H1 (cell line): ENCODE measurements at regions not wholly inside any gene's neighbourhood (a gene's known extent, or its start where the extent isn't known, plus 50 kb on each side); places are given as distances from the start of the nearest gene placed in this dataset.
A peak's percentile ranks its signal among the peaks of the same experiment; 100 is the strongest.

ENCODE experiments used
- CTCF ChIA-PET: fragments of 300-600 bp; sonication (Branson Sonifier 250); formaldehyde crosslinking; loops from one replicate; lab custom pipeline; 2021; ENCODE audit not compliant: partially characterized antibody; lab: Charles Lee
- POLR2A ChIA-PET: fragments of 300-600 bp; sonication (Branson Sonifier 250); formaldehyde crosslinking; loops from one replicate; lab custom pipeline; 2021; ENCODE audit warnings: inconsistent platforms; ENCODE audit not compliant: partially characterized antibody; lab: Charles Lee
- DNase-seq, 2 experiments: peaks; one replicate each; pipeline versions ENCODE4 v3.0.0 to v3.0.0-alpha.2; 2010 to 2022; ENCODE audit warnings: low spot score in 2 of 2, low read depth in 1 of 2, mixed read lengths in 1 of 2
- FAIRE-seq: peaks from 2 replicates; lab custom pipeline; 2011; peaks lifted over from hg19 to GRCh38; lab: Jason Lieb, UNC
- H2AFZ ChIP-seq: 2 replicates; pipeline ENCODE4 v1.8.1; 2012; ENCODE audit warnings: low read length, inconsistent platforms
- H2AK5ac ChIP-seq: 2 replicates; pipeline ENCODE4 v1.6.1; 2013; ENCODE audit warnings: low read depth, low read length
- H2BK120ac ChIP-seq: replicated peaks from 2 replicates; pipeline ENCODE3; 2013; ENCODE audit warnings: low read depth, low read length, inconsistent platforms
- H2BK12ac ChIP-seq: 2 replicates; pipeline ENCODE4 v1.6.1; 2013; ENCODE audit warnings: low read depth, low read length
- H2BK15ac ChIP-seq: 2 replicates; pipeline ENCODE4 v1.6.1; 2013; ENCODE audit warnings: low read length
- H2BK20ac ChIP-seq: 2 replicates; pipeline ENCODE4 v1.6.1; 2013; ENCODE audit warnings: low read length
- H2BK5ac ChIP-seq: 2 replicates; pipeline ENCODE4 v1.6.1; 2013; ENCODE audit warnings: low read depth, low read length
- H3K14ac ChIP-seq: 2 replicates; pipeline ENCODE4 v1.6.1; 2013; ENCODE audit warnings: inconsistent platforms; ENCODE audit not compliant: insufficient read length
- H3K18ac ChIP-seq: 2 replicates; pipeline ENCODE4 v1.6.1; 2013; ENCODE audit warnings: low read length; ENCODE audit errors: extremely low read depth
- H3K23ac ChIP-seq: 2 replicates; pipeline ENCODE4 v1.6.1; 2013; ENCODE audit warnings: inconsistent platforms; ENCODE audit not compliant: insufficient read length
- H3K23me2 ChIP-seq: 2 replicates; pipeline ENCODE4 v1.6.1; 2013; ENCODE audit warnings: low read depth, low read length
- H3K27ac ChIP-seq: 2 replicates; pipeline ENCODE4 v1.6.1; 2011; ENCODE audit warnings: low read depth, low read length, inconsistent platforms
- H3K27me3 ChIP-seq, 4 experiments: replicated peaks in 1 of 4; 1 replicate in 1 of 4; 2 replicates in 3 of 4; pipeline versions ENCODE4 v1.6.1 to v1.8.1; 2011 to 2013; ENCODE audit warnings: low read length in 3 of 4, mild to moderate bottlenecking in 3 of 4, inconsistent platforms in 2 of 4, mixed read lengths in 2 of 4, moderate library complexity in 1 of 4; ENCODE audit not compliant: control insufficient read depth in 3 of 4, insufficient read depth in 3 of 4; ENCODE audit errors: extremely low read depth in 1 of 4
- H3K36me3 ChIP-seq, 4 experiments: 2 replicates each; pipeline versions ENCODE4 v1.6.1 to v1.8.1; 2011 to 2013; ENCODE audit warnings: mild to moderate bottlenecking in 4 of 4, low read length in 3 of 4, moderate library complexity in 2 of 4, control low read depth in 1 of 4, inconsistent platforms in 1 of 4; ENCODE audit not compliant: insufficient read depth in 4 of 4, control insufficient read depth in 2 of 4
- H3K4ac ChIP-seq: replicated peaks from 2 replicates; pipeline ENCODE3; 2013; ENCODE audit warnings: low read length, low read depth, mixed read lengths, inconsistent platforms; ENCODE audit not compliant: insufficient read length
- H3K4me1 ChIP-seq, 4 experiments: replicated peaks in 1 of 4; 1 replicate in 1 of 4; 2 replicates in 3 of 4; pipeline versions ENCODE4 v1.6.1 to v1.8.1; 2011 to 2013; ENCODE audit warnings: low read length in 3 of 4, inconsistent platforms in 2 of 4, mixed read lengths in 1 of 4; ENCODE audit not compliant: insufficient read depth in 4 of 4, control insufficient read depth in 3 of 4
- H3K4me2 ChIP-seq, 2 experiments: 2 replicates each; pipeline versions ENCODE4 v1.6.1 to v1.8.1; 2011 to 2013; ENCODE audit warnings: low read depth in 2 of 2, low read length in 2 of 2, control low read depth in 1 of 2, inconsistent platforms in 1 of 2, mild to moderate bottlenecking in 1 of 2; ENCODE audit not compliant: insufficient read depth in 1 of 2
- H3K4me3 ChIP-seq, 4 experiments: fragments of 200-600, 300-600 bp in 1 of 4; sonication (generic), shearing (Covaris generic), sonication (Bioruptor Twin) in 1 of 4; 2 replicates each; pipeline versions ENCODE4 v1.5.1 to v1.8.1; 2011 to 2016; ENCODE audit warnings: low read length in 4 of 4, low read depth in 3 of 4, control low read depth in 2 of 4, inconsistent platforms in 2 of 4, mild to moderate bottlenecking in 2 of 4, mixed read lengths in 1 of 4, moderate library complexity in 1 of 4; ENCODE audit not compliant: insufficient read depth in 2 of 4; ENCODE audit errors: extremely low read depth in 1 of 4
- H3K56ac ChIP-seq: replicated peaks from 2 replicates; pipeline ENCODE3; 2013; ENCODE audit warnings: low read depth, mild to moderate bottlenecking, mixed read lengths, low read length, inconsistent platforms; ENCODE audit not compliant: insufficient read length
- H3K79me1 ChIP-seq: 2 replicates; pipeline ENCODE4 v1.6.1; 2013; ENCODE audit warnings: low read depth, low read length, control low read depth
- H3K79me2 ChIP-seq, 2 experiments: 2 replicates each; pipeline versions ENCODE4 v1.6.1 to v1.8.1; 2012 to 2013; ENCODE audit warnings: low read length in 2 of 2, mild to moderate bottlenecking in 2 of 2, inconsistent platforms in 1 of 2; ENCODE audit not compliant: insufficient read depth in 2 of 2, control insufficient read depth in 1 of 2
- H3K9ac ChIP-seq, 4 experiments: replicated peaks in 1 of 4; 1 replicate in 1 of 4; 2 replicates in 3 of 4; pipeline versions ENCODE4 v1.6.1 to v1.8.1; 2011 to 2013; ENCODE audit warnings: low read depth in 3 of 4, low read length in 3 of 4, control low read depth in 2 of 4, mild to moderate bottlenecking in 2 of 4, moderate library complexity in 2 of 4, inconsistent platforms in 1 of 4; ENCODE audit errors: extremely low read depth in 1 of 4
- H3K9me3 ChIP-seq, 2 experiments: 2 replicates each; pipeline versions ENCODE4 v1.6.1 to v1.8.1; 2012 to 2013; ENCODE audit warnings: mild to moderate bottlenecking in 2 of 2, moderate library complexity in 2 of 2, control low read depth in 1 of 2, inconsistent platforms in 1 of 2, low read depth in 1 of 2, low read length in 1 of 2, mixed read lengths in 1 of 2; ENCODE audit not compliant: insufficient read depth in 2 of 2
- H4K20me1 ChIP-seq, 2 experiments: replicated peaks in 1 of 2; 2 replicates each; pipeline versions ENCODE3 to v1.8.1; 2011 to 2013; ENCODE audit warnings: inconsistent platforms in 2 of 2, low read length in 2 of 2, mild to moderate bottlenecking in 1 of 2; ENCODE audit not compliant: insufficient read depth in 2 of 2, control insufficient read depth in 1 of 2
- H4K5ac ChIP-seq: 2 replicates; pipeline ENCODE4 v1.6.1; 2013; ENCODE audit warnings: low read length, low read depth, mixed read lengths, inconsistent platforms; ENCODE audit not compliant: insufficient read length
- H4K8ac ChIP-seq: 2 replicates; pipeline ENCODE4 v1.8.0; 2013; ENCODE audit warnings: mild to moderate bottlenecking, moderate library complexity, low read length, inconsistent platforms; ENCODE audit not compliant: insufficient read depth; ENCODE audit errors: extremely low read depth
- H4K91ac ChIP-seq: replicated peaks from 2 replicates; pipeline ENCODE3; 2013; ENCODE audit warnings: low read length, mixed read lengths, inconsistent platforms; ENCODE audit not compliant: insufficient read length
- CBX5 ChIP-seq: fragments of 300-800, 300-1000 bp; sonication (generic); IDR thresholded peaks from 2 replicates; pipeline ENCODE4 v1.7.1; 2016; ENCODE audit warnings: antibody characterized with exemption, low read length, low read depth
- CHD1 ChIP-seq: IDR thresholded peaks from 2 replicates; pipeline ENCODE4 v1.6.1; 2012; ENCODE audit warnings: low read depth, low read length, improper control_type of control experiment
- GABPA ChIP-seq: IDR thresholded peaks from 2 replicates; pipeline ENCODE4 v1.6.1; 2011; ENCODE audit warnings: mild to moderate bottlenecking, low read length, moderate library complexity, borderline replicate concordance; ENCODE audit not compliant: insufficient read depth
- MAX ChIP-seq: IDR thresholded peaks from 2 replicates; pipeline ENCODE4 v1.6.1; 2012; ENCODE audit warnings: inconsistent platforms
- POU5F1 ChIP-seq: IDR thresholded peaks from 2 replicates; pipeline ENCODE4 v1.6.1; 2011; ENCODE audit warnings: low read depth, mild to moderate bottlenecking, low read length, moderate library complexity
- SRF ChIP-seq: IDR thresholded peaks from 2 replicates; pipeline ENCODE4 v1.6.1; 2011; ENCODE audit warnings: mild to moderate bottlenecking, low read depth, low read length, moderate library complexity
- YY1 ChIP-seq: IDR thresholded peaks from 2 replicates; pipeline ENCODE4 v1.6.1; 2011; ENCODE audit warnings: low read depth, mild to moderate bottlenecking, low read length
- WGBS, 2 experiments: shearing (Covaris generic) in 1 of 2; methylation state at CpG; one replicate each; pipeline versions ENCODE4 v1.1.6 to v1.1.7; 2013 to 2015; ENCODE audit warnings: low lambda C conversion rate in 2 of 2, mixed read lengths in 2 of 2, inconsistent platforms in 1 of 2, low coverage in 1 of 2, missing lambda C conversion rate in 1 of 2; ENCODE audit not compliant: insufficient replicate concordance in 2 of 2, insufficient coverage in 1 of 2, insufficient read length in 1 of 2; ENCODE audit errors: extremely low coverage in 1 of 2, missing lambda C conversion rate in 1 of 2; 5-methylcytosine and 5-hydroxymethylcytosine counted together

GRCh38 chr12:92288561-92288960 lies 142.9 kb upstream of the BTG1 start:
- no peak overlapping the region for H3K18ac ChIP-seq
- H3K79me1 ChIP-seq, result no peaks in the 10 kb centered on the region
- POLR2A ChIA-PET, result no interaction called here
- H3K14ac ChIP-seq, result no peak overlapping the region
- no peaks in the 10 kb centered on the region for H3K4me1 ChIP-seq
- no peaks in the 10 kb centered on the region for H3K79me2 ChIP-seq
- no peak overlapping the region for H3K23ac ChIP-seq
- H3K4me2 ChIP-seq, result no peak overlapping the region
- no peak overlapping the region for H2BK5ac ChIP-seq
- no peak overlapping the region for H3K4ac ChIP-seq
- H2AK5ac ChIP-seq, result no peak overlapping the region
- no peak overlapping the region for H2BK120ac ChIP-seq
- H2BK15ac ChIP-seq, result no peak overlapping the region
- no peak overlapping the region for H4K91ac ChIP-seq
- H2BK20ac ChIP-seq, result no peak overlapping the region
- H2BK12ac ChIP-seq, result no peak overlapping the region
- H4K5ac ChIP-seq, result no peak overlapping the region
- no peaks in the 10 kb centered on the region for H3K27me3 ChIP-seq
- CTCF ChIA-PET, result interaction anchor here (0.7 kb wide), 1 partner anchor 872 kb away, joined by 3 read pairs; no protein-coding TSS in a partner anchor
- no peaks in the 10 kb centered on the region for H3K23me2 ChIP-seq
- no peak overlapping the region for H3K56ac ChIP-seq
- no peak overlapping the region for H3K4me3 ChIP-seq
- no peak overlapping the region for H3K9ac ChIP-seq
- no peak overlapping the region for H3K27ac ChIP-seq
- H3K9me3 ChIP-seq, result no peaks in the 10 kb centered on the region; a peak in 1 of 4 replicates
- FAIRE-seq (no peak), DNase-seq (no peak)
- H2AFZ ChIP-seq, result peak overlapping the region; percentile 79; the same call in 1 of the 2 replicates
- H4K20me1 ChIP-seq, result no peaks in the 10 kb centered on the region
- H3K36me3 ChIP-seq, result no peaks in the 10 kb centered on the region
- 92% methylated on average over 8 of the region's 8 CpGs; no CpG with 5 or more reads in 1 of the 2 experiments for WGBS, 2 experiments
- H4K8ac ChIP-seq, result no peak overlapping the region; the same call in 1 of the 2 replicates
- no peak for TF ChIP-seq CBX5
- TF ChIP-seq SRF, result no peak
- TF ChIP-seq GABPA, result no peak
- no peak for TF ChIP-seq YY1
- TF ChIP-seq MAX, result no peak
- no peak for TF ChIP-seq POU5F1
- TF ChIP-seq CHD1, result no peak
